K562 (cell line): ENCODE measurements at regions not wholly inside any gene's neighbourhood (a gene's known extent, or its start where the extent isn't known, plus 50 kb on each side); places are given as distances from the start of the nearest gene placed in this dataset.

ENCODE experiments used
- ATAC-seq: fragments of 200-7000 bp; cut with Tn5 transposase; 3 replicates; pipeline ENCODE4 v1.9.1; 2020; ENCODE audit warnings: moderate library complexity
- BruUV-seq: library from RNA; stranded (reverse); fragments of 400-500 nt; replicated peaks from 2 replicates; lab custom pipeline; 2021; lab: Mats Ljungman, UMichigan
- CTCF ChIA-PET: fragments of 300-600 bp; formaldehyde crosslinking; extraction: SDS; loops from one replicate; lab custom pipeline; 2021; ENCODE audit warnings: low intra/inter-chr PET ratio; lab: Yijun Ruan, JAX
- POLR2A ChIA-PET: fragments of 300-600, 350-650 bp; sonication (Branson Sonifier 250); formaldehyde crosslinking; extraction: SDS; loops from one replicate; lab custom pipeline; 2021; ENCODE audit warnings: antibody characterized with exemption, inconsistent platforms; lab: Yijun Ruan, JAX
- DNase-seq, 4 experiments: peaks; one replicate each; pipeline versions ENCODE4 v3.0.0 to v3.0.0-alpha.2; 2011 to 2018; ENCODE audit warnings: low spot score in 3 of 4, mixed read lengths in 3 of 4; ENCODE audit errors: extremely low read depth in 1 of 4
- FAIRE-seq: peaks from 2 replicates; lab custom pipeline; 2011; peaks lifted over from hg19 to GRCh38; lab: Jason Lieb, UNC
- H2AFZ ChIP-seq: 2 replicates; pipeline ENCODE4 v1.6.0; 2011; ENCODE audit warnings: low read depth, low read length, control low read depth, inconsistent platforms
- H3K27ac ChIP-seq: fragments of 200-600 bp; 3 replicates; pipeline ENCODE4 v1.8.0; 2011; ENCODE audit warnings: low read depth, mild to moderate bottlenecking, control low read depth, inconsistent platforms, low read length, moderate library complexity, mixed read lengths; ENCODE audit errors: extremely low read depth
- H3K27me3 ChIP-seq, 2 experiments: fragments of 300-600 bp in 1 of 2; 2 replicates in 1 of 2; 3 replicates in 1 of 2; pipeline versions ENCODE4 v1.6.0 to v1.8.0; 2011; ENCODE audit warnings: inconsistent platforms in 2 of 2, low read length in 2 of 2, mild to moderate bottlenecking in 1 of 2, mixed read lengths in 1 of 2, moderate library complexity in 1 of 2; ENCODE audit not compliant: control insufficient read depth in 2 of 2, insufficient read depth in 2 of 2
- H3K36me3 ChIP-seq: fragments of 300-600 bp; 3 replicates; pipeline ENCODE4 v1.8.0; 2011; ENCODE audit warnings: mild to moderate bottlenecking, low read length, inconsistent platforms; ENCODE audit not compliant: control insufficient read depth, insufficient read depth
- H3K4me1 ChIP-seq, 2 experiments: fragments of 200-600 bp in 1 of 2; replicated peaks in 1 of 2; 2 replicates in 1 of 2; 3 replicates in 1 of 2; pipeline versions ENCODE4 v1.5.1 to v1.8.0; 2011; ENCODE audit warnings: inconsistent platforms in 2 of 2, low read length in 2 of 2, mild to moderate bottlenecking in 1 of 2, mixed read lengths in 1 of 2, moderate library complexity in 1 of 2; ENCODE audit not compliant: control insufficient read depth in 2 of 2, insufficient read depth in 2 of 2
- H3K4me2 ChIP-seq: 2 replicates; pipeline ENCODE4 v1.6.1; 2011; ENCODE audit warnings: low read length, control low read depth, inconsistent platforms, mixed read lengths; ENCODE audit not compliant: insufficient read depth
- H3K4me3 ChIP-seq: fragments of 200-600 bp; sonication (generic), shearing (Covaris generic); 2 replicates; pipeline ENCODE4 v1.5.1; 2016; ENCODE audit warnings: control low read depth, inconsistent platforms
- H3K79me2 ChIP-seq: fragments of 200-600 bp; 3 replicates; pipeline ENCODE4 v1.8.0; 2011; ENCODE audit warnings: low read length, inconsistent platforms; ENCODE audit not compliant: control insufficient read depth, insufficient read depth
- H3K9ac ChIP-seq, 2 experiments: 2 replicates each; pipeline versions ENCODE4 v1.6.0 to v1.6.1; 2011; ENCODE audit warnings: low read depth in 2 of 2, low read length in 2 of 2, control low read depth in 1 of 2, inconsistent platforms in 1 of 2, mild to moderate bottlenecking in 1 of 2, mixed read lengths in 1 of 2; ENCODE audit not compliant: insufficient read depth in 1 of 2
- H3K9me1 ChIP-seq: one replicate; pipeline ENCODE4 v1.6.0; 2011; ENCODE audit warnings: inconsistent platforms, mild to moderate bottlenecking, low read length, moderate library complexity; ENCODE audit not compliant: control insufficient read depth, insufficient read depth
- H3K9me3 ChIP-seq: replicated peaks from 2 replicates; pipeline ENCODE4 v1.5.1; 2011; ENCODE audit warnings: low read depth, low read length, inconsistent platforms; ENCODE audit not compliant: control insufficient read depth, insufficient read depth
- H4K20me1 ChIP-seq: replicated peaks from 2 replicates; pipeline ENCODE4 v1.6.1; 2011; ENCODE audit warnings: low read length, inconsistent platforms, mixed read lengths; ENCODE audit not compliant: control insufficient read depth, insufficient read depth
- CHD4 ChIP-seq: fragments of 200-600 bp; sonication (generic); IDR thresholded peaks from 3 replicates; pipeline ENCODE4 v1.6.1; 2012; ENCODE audit warnings: low read depth, mild to moderate bottlenecking, mixed read lengths, low read length, inconsistent platforms; ENCODE audit not compliant: insufficient read depth, insufficient replicate concordance, poor library complexity, severe bottlenecking
- EGR1 ChIP-seq: fragments of 450-650 bp; conservative IDR thresholded peaks from 2 replicates; pipeline ENCODE4 v1.6.1; 2017; ENCODE audit warnings: mild to moderate bottlenecking
- GTF2E2 ChIP-seq: fragments of 200-800 bp; sonication (Bioruptor generic); IDR thresholded peaks from 2 replicates; pipeline ENCODE4 v1.6.1; 2016; ENCODE audit warnings: missing genetic modification characterization, missing compliant biosample characterization
- HDAC3 ChIP-seq: fragments of 450-650 bp; IDR thresholded peaks from 2 replicates; pipeline ENCODE4 v1.6.1; 2018; ENCODE audit warnings: borderline replicate concordance, mild to moderate bottlenecking, moderate library complexity; ENCODE audit not compliant: partially characterized antibody
- PHF8 ChIP-seq: fragments of 200-600 bp; sonication (generic); IDR thresholded peaks from 2 replicates; pipeline ENCODE4 v1.6.1; 2012; ENCODE audit warnings: mixed run types, mild to moderate bottlenecking, inconsistent platforms, low read length, moderate library complexity, borderline replicate concordance
- POLR3A ChIP-seq: IDR thresholded peaks from 2 replicates; pipeline ENCODE4 v1.6.1; 2011; ENCODE audit warnings: borderline replicate concordance, mild to moderate bottlenecking, moderate library complexity; ENCODE audit not compliant: insufficient read length, insufficient read depth; ENCODE audit errors: extremely low read depth
- PTBP1 ChIP-seq: fragments of 200-400 bp; formaldehyde crosslinking; IDR thresholded peaks from 2 replicates; pipeline ENCODE4 v1.6.1; 2017; ENCODE audit warnings: low read depth, low read length
- SIRT6 ChIP-seq: IDR thresholded peaks from one replicate; pipeline ENCODE4 v1.6.1; 2012; ENCODE audit warnings: low read depth, mild to moderate bottlenecking, control low read depth, inconsistent platforms, low read length, moderate library complexity
- XRCC3 ChIP-seq: fragments of 450-650 bp; IDR thresholded peaks from 2 replicates; pipeline ENCODE4 v1.6.1; 2017; ENCODE audit warnings: mild to moderate bottlenecking, moderate library complexity
- ZNF239 ChIP-seq: fragments of 250-450 bp; sonication (Bioruptor Pico); IDR thresholded peaks from 2 replicates; pipeline ENCODE4 v1.4.0; 2020; ENCODE audit warnings: mild to moderate bottlenecking
- ZNF274 ChIP-seq: IDR thresholded peaks from 2 replicates; pipeline ENCODE4 v1.6.1; 2011; ENCODE audit warnings: low read depth, mild to moderate bottlenecking, low read length, moderate library complexity, borderline replicate concordance
- ZNF583 ChIP-seq: fragments of 250-450 bp; sonication (Bioruptor Pico); IDR thresholded peaks from 2 replicates; pipeline ENCODE4 v1.4.0; 2020
- ZZZ3 ChIP-seq: fragments of 450-650 bp; IDR thresholded peaks from 2 replicates; pipeline ENCODE4 v1.6.1; 2016; ENCODE audit warnings: antibody characterized with exemption, mild to moderate bottlenecking, moderate library complexity
- in situ Hi-C: fragments of 300-500 bp; cut with MboI; formaldehyde crosslinking; loops from 4 replicates; pipeline ENCODE4 v1.15.0; 2018; ENCODE audit warnings: inconsistent platforms, mixed read lengths
- intact Hi-C: fragments of 100-400 bp; cut with micrococcal nuclease; formaldehyde crosslinking; loops from 2 replicates; pipeline ENCODE4 v1.14.2; 2022
- TF ChIP-seq, protein P1 (sequence below), 2 experiments: fragments of 150-350 bp in 1 of 2; IDR thresholded peaks; 2 replicates each; pipeline ENCODE4 v1.6.1; 2012 to 2016; ENCODE audit warnings: low read depth in 2 of 2, low read length in 2 of 2, mild to moderate bottlenecking in 1 of 2, moderate library complexity in 1 of 2
- TF ChIP-seq, protein P2 (sequence below): IDR thresholded peaks from 3 replicates; pipeline ENCODE4 v1.6.1; 2011; ENCODE audit warnings: borderline replicate concordance, mild to moderate bottlenecking; ENCODE audit not compliant: insufficient read length, insufficient read depth
- TF ChIP-seq, protein P3 (sequence below): fragments of 150-350 bp; IDR thresholded peaks from 2 replicates; pipeline ENCODE4 v1.6.1; 2014; ENCODE audit warnings: low read depth, mild to moderate bottlenecking, low read length, borderline replicate concordance

DNA sequence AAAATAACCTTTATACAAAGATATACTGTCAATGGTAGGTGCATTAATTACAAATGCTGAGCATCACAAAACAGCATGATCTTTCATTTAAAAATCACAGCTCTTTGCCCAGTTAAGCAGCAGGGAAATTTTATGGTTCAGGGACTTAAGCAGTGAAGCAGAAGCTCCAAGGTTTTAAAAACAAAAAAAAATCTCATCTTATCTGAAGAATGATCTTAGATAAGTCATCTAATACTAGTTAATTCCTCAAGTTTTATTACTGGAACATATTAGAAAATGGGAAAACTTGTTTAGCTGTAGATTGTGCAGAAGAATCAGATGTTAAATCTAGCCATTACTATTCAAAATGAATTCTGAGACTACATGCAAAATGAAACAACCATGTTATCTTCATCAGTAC, 289.9 kb downstream of the GASK1B start:
- Histone ChIP-seq H2AFZ (no peak overlapping the region), H3K4me3 (no peak overlapping the region), H3K9me1 (no peaks in the 10 kb centered on the region), H3K27ac (no peak overlapping the region), H4K20me1 (no peaks in the 10 kb centered on the region), H3K27me3 (no peaks in the 10 kb centered on the region), H3K4me2 (no peak overlapping the region), H3K36me3 (no peaks in the 10 kb centered on the region), H3K9ac (no peak overlapping the region), H3K4me1 (no peaks in the 10 kb centered on the region), H3K79me2 (no peaks in the 10 kb centered on the region), H3K9me3 (no peaks in the 10 kb centered on the region)
- CTCF ChIA-PET = no interaction called here
- no TSS peak for BruUV-seq
- intact Hi-C loops = no loop called here
- in situ Hi-C loops = no loop called here
- POLR2A ChIA-PET = no interaction called here
- FAIRE-seq = no peak
- DNase-seq = no peak
- TF ChIP-seq CHD4 (no peak), EGR1 (no peak), XRCC3 (no peak), HDAC3 (no peak), ZZZ3 (no peak), ZNF239 (CRISPR knock-in tag) (no peak), SIRT6 (no peak), POLR3A (no peak), PTBP1 (no peak), ZNF583 (CRISPR knock-in tag) (no peak), PHF8 (no peak), GTF2E2 (tag) (no peak), ZNF274 (no peak)
- TF ChIP-seq, protein P1, sequence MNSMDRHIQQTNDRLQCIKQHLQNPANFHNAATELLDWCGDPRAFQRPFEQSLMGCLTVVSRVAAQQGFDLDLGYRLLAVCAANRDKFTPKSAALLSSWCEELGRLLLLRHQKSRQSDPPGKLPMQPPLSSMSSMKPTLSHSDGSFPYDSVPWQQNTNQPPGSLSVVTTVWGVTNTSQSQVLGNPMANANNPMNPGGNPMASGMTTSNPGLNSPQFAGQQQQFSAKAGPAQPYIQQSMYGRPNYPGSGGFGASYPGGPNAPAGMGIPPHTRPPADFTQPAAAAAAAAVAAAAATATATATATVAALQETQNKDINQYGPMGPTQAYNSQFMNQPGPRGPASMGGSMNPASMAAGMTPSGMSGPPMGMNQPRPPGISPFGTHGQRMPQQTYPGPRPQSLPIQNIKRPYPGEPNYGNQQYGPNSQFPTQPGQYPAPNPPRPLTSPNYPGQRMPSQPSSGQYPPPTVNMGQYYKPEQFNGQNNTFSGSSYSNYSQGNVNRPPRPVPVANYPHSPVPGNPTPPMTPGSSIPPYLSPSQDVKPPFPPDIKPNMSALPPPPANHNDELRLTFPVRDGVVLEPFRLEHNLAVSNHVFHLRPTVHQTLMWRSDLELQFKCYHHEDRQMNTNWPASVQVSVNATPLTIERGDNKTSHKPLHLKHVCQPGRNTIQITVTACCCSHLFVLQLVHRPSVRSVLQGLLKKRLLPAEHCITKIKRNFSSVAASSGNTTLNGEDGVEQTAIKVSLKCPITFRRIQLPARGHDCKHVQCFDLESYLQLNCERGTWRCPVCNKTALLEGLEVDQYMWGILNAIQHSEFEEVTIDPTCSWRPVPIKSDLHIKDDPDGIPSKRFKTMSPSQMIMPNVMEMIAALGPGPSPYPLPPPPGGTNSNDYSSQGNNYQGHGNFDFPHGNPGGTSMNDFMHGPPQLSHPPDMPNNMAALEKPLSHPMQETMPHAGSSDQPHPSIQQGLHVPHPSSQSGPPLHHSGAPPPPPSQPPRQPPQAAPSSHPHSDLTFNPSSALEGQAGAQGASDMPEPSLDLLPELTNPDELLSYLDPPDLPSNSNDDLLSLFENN (IDR thresholded peaks at IDR 0.05; ENCODE audit: low read depth in 2 of 2, low read length in 2 of 2) = no peak
- TF ChIP-seq, protein P2, sequence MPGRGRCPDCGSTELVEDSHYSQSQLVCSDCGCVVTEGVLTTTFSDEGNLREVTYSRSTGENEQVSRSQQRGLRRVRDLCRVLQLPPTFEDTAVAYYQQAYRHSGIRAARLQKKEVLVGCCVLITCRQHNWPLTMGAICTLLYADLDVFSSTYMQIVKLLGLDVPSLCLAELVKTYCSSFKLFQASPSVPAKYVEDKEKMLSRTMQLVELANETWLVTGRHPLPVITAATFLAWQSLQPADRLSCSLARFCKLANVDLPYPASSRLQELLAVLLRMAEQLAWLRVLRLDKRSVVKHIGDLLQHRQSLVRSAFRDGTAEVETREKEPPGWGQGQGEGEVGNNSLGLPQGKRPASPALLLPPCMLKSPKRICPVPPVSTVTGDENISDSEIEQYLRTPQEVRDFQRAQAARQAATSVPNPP = no peak
- TF ChIP-seq, protein P3, sequence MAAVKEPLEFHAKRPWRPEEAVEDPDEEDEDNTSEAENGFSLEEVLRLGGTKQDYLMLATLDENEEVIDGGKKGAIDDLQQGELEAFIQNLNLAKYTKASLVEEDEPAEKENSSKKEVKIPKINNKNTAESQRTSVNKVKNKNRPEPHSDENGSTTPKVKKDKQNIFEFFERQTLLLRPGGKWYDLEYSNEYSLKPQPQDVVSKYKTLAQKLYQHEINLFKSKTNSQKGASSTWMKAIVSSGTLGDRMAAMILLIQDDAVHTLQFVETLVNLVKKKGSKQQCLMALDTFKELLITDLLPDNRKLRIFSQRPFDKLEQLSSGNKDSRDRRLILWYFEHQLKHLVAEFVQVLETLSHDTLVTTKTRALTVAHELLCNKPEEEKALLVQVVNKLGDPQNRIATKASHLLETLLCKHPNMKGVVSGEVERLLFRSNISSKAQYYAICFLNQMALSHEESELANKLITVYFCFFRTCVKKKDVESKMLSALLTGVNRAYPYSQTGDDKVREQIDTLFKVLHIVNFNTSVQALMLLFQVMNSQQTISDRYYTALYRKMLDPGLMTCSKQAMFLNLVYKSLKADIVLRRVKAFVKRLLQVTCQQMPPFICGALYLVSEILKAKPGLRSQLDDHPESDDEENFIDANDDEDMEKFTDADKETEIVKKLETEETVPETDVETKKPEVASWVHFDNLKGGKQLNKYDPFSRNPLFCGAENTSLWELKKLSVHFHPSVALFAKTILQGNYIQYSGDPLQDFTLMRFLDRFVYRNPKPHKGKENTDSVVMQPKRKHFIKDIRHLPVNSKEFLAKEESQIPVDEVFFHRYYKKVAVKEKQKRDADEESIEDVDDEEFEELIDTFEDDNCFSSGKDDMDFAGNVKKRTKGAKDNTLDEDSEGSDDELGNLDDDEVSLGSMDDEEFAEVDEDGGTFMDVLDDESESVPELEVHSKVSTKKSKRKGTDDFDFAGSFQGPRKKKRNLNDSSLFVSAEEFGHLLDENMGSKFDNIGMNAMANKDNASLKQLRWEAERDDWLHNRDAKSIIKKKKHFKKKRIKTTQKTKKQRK = no peak
- no peak for ATAC-seq
